IMR-90 (cell line): ENCODE measurements at regions not wholly inside any gene's neighbourhood (a gene's known extent, or its start where the extent isn't known, plus 50 kb on each side); places are given as distances from the start of the nearest gene placed in this dataset.

Experiments used
- ATAC-seq: fragments of 200-7000 bp; cut with Tn5 transposase; 2 replicates; pipeline ENCODE4 v1.9.1; 2020; ENCODE audit warnings: low read depth, mild to moderate bottlenecking, moderate library complexity
- BruUV-seq: library from RNA; stranded (reverse); fragments of 400-500 nt; replicated peaks from 2 replicates; lab custom pipeline; 2021; lab: Mats Ljungman, UMichigan
- CTCF ChIA-PET: fragments of 300-600 bp; formaldehyde crosslinking; extraction: SDS; loops from one replicate; lab custom pipeline; 2021; ENCODE audit warnings: antibody characterized with exemption; lab: Yijun Ruan, JAX
- POLR2A ChIA-PET: fragments of 300-600 bp; sonication (Branson Sonifier 250); formaldehyde crosslinking; loops from one replicate; lab custom pipeline; 2022; ENCODE audit warnings: antibody characterized with exemption; ENCODE audit not compliant: unreplicated experiment; lab: Charles Lee
- DNase-seq: peaks from one replicate; pipeline ENCODE4 v3.0.0; 2013
- H2AFZ ChIP-seq: replicated peaks from 2 replicates; pipeline ENCODE3; 2013; ENCODE audit warnings: low read length, mild to moderate bottlenecking; ENCODE audit not compliant: poor library complexity
- H2AK5ac ChIP-seq: 2 replicates; pipeline ENCODE4 v1.6.1; 2013; ENCODE audit warnings: low read depth, low read length, inconsistent platforms
- H2AK9ac ChIP-seq: replicated peaks from 2 replicates; pipeline ENCODE3; 2013; ENCODE audit warnings: mild to moderate bottlenecking, low read depth, low read length, moderate library complexity; ENCODE audit not compliant: poor library complexity
- H2BK120ac ChIP-seq: 2 replicates; pipeline ENCODE4 v1.6.1; 2013; ENCODE audit warnings: low read depth, low read length, inconsistent platforms
- H2BK15ac ChIP-seq: 3 replicates; pipeline ENCODE4 v1.6.1; 2013; ENCODE audit warnings: low read depth, low read length, inconsistent platforms
- H2BK20ac ChIP-seq: 2 replicates; pipeline ENCODE4 v1.6.1; 2013; ENCODE audit warnings: low read depth, mild to moderate bottlenecking, inconsistent platforms, low read length, moderate library complexity
- H2BK5ac ChIP-seq: 2 replicates; pipeline ENCODE4 v1.6.1; 2013; ENCODE audit warnings: mild to moderate bottlenecking, low read depth, low read length, inconsistent platforms; ENCODE audit not compliant: poor library complexity, severe bottlenecking
- H3K14ac ChIP-seq: replicated peaks from 2 replicates; pipeline ENCODE4 v1.6.1; 2013; ENCODE audit warnings: low read depth, low read length, inconsistent platforms
- H3K18ac ChIP-seq: 2 replicates; pipeline ENCODE4 v1.6.1; 2013; ENCODE audit warnings: low read depth, low read length, control low read depth
- H3K23ac ChIP-seq: 2 replicates; pipeline ENCODE4 v1.6.1; 2013; ENCODE audit warnings: low read depth, low read length, inconsistent platforms
- H3K27ac ChIP-seq: 2 replicates; pipeline ENCODE4 v1.5.1; 2013; ENCODE audit warnings: mild to moderate bottlenecking, control low read depth, low read length; ENCODE audit not compliant: insufficient read depth
- H3K27me3 ChIP-seq: 2 replicates; pipeline ENCODE4 v1.6.1; 2013; ENCODE audit warnings: low read length; ENCODE audit not compliant: control insufficient read depth, insufficient read depth
- H3K36me3 ChIP-seq: 2 replicates; pipeline ENCODE4 v1.6.1; 2013; ENCODE audit warnings: low read length, mixed read lengths; ENCODE audit not compliant: control insufficient read depth, insufficient read depth
- H3K4ac ChIP-seq: 2 replicates; pipeline ENCODE4 v1.6.1; 2013; ENCODE audit warnings: low read depth, low read length, inconsistent platforms
- H3K4me1 ChIP-seq: 2 replicates; pipeline ENCODE4 v1.6.1; 2013; ENCODE audit warnings: low read length, mixed read lengths; ENCODE audit not compliant: control insufficient read depth, insufficient read depth
- H3K4me2 ChIP-seq: 2 replicates; pipeline ENCODE4 v1.6.1; 2013; ENCODE audit warnings: low read depth, mild to moderate bottlenecking, control low read depth, low read length, moderate library complexity
- H3K4me3 ChIP-seq: 2 replicates; pipeline ENCODE4 v1.5.1; 2013; ENCODE audit warnings: low read depth, mild to moderate bottlenecking, control low read depth, low read length, moderate library complexity; ENCODE audit not compliant: insufficient read depth
- H3K56ac ChIP-seq: 2 replicates; pipeline ENCODE4 v1.6.1; 2013; ENCODE audit warnings: low read length, inconsistent platforms; ENCODE audit not compliant: insufficient read depth; ENCODE audit errors: extremely low read depth
- H3K79me1 ChIP-seq, 2 experiments: 2 replicates each; pipeline ENCODE4 v1.6.1; 2013; ENCODE audit warnings: low read length in 2 of 2, inconsistent platforms in 1 of 2, low read depth in 1 of 2
- H3K9ac ChIP-seq: 2 replicates; pipeline ENCODE4 v1.6.1; 2013; ENCODE audit warnings: low read depth, low read length, control low read depth
- H3K9me1 ChIP-seq: 2 replicates; pipeline ENCODE4 v1.6.1; 2013; ENCODE audit warnings: low read length, inconsistent platforms; ENCODE audit not compliant: insufficient read depth
- H3K9me3 ChIP-seq: 2 replicates; pipeline ENCODE4 v1.6.1; 2013; ENCODE audit warnings: low read length; ENCODE audit not compliant: control insufficient read depth, insufficient read depth
- H4K20me1 ChIP-seq: 2 replicates; pipeline ENCODE4 v1.6.1; 2013; ENCODE audit warnings: low read length, inconsistent platforms; ENCODE audit not compliant: insufficient read depth
- H4K5ac ChIP-seq: 2 replicates; pipeline ENCODE4 v1.6.1; 2013; ENCODE audit warnings: mild to moderate bottlenecking, low read depth, low read length, control low read depth
- H4K8ac ChIP-seq, 2 experiments: 2 replicates each; pipeline ENCODE4 v1.6.1; 2013; ENCODE audit warnings: low read depth in 2 of 2, low read length in 2 of 2, control low read depth in 1 of 2, inconsistent platforms in 1 of 2
- H4K91ac ChIP-seq: 2 replicates; pipeline ENCODE4 v1.6.1; 2013; ENCODE audit warnings: low read depth, low read length, inconsistent platforms; ENCODE audit not compliant: insufficient read depth
- BHLHE40 ChIP-seq: fragments of 150-350 bp; IDR thresholded peaks from 2 replicates; pipeline ENCODE4 v1.6.1; 2016; ENCODE audit warnings: mild to moderate bottlenecking, low read depth, low read length
- CEBPB ChIP-seq: IDR thresholded peaks from 2 replicates; pipeline ENCODE4 v1.6.1; 2012; ENCODE audit warnings: low read depth, low read length, improper control_type of control experiment
- CHD1 ChIP-seq: IDR thresholded peaks from 2 replicates; pipeline ENCODE4 v1.6.1; 2012; ENCODE audit warnings: low read depth, low read length, improper control_type of control experiment
- MAFK ChIP-seq: IDR thresholded peaks from 2 replicates; pipeline ENCODE4 v1.6.1; 2012; ENCODE audit warnings: low read depth, low read length, improper control_type of control experiment
- NFE2L2 ChIP-seq: fragments of 150-350 bp; IDR thresholded peaks from 2 replicates; pipeline ENCODE4 v1.6.1; 2016; ENCODE audit warnings: low read depth, mild to moderate bottlenecking, low read length
- RAD21 ChIP-seq: IDR thresholded peaks from 2 replicates; pipeline ENCODE4 v1.6.1; 2012; ENCODE audit warnings: low read length, improper control_type of control experiment
- SMC3 ChIP-seq: fragments of 150-350 bp; IDR thresholded peaks from 2 replicates; pipeline ENCODE4 v1.6.1; 2016; ENCODE audit warnings: low read depth, mild to moderate bottlenecking, antibody characterized with exemption, low read length, moderate library complexity
- WGBS, 2 experiments: methylation state at CpG; one replicate each; pipeline versions ENCODE4 v1.1.5 to v1.1.7; 2013; ENCODE audit warnings: missing lambda C conversion rate in 2 of 2; ENCODE audit not compliant: insufficient read length in 1 of 2; ENCODE audit errors: extremely low coverage in 2 of 2; 5-methylcytosine and 5-hydroxymethylcytosine counted together
- dilution Hi-C: fragments of 300-500 bp; cut with HindIII; formaldehyde crosslinking; loops from one replicate; pipeline ENCODE4 v1.14.3; 2018; ENCODE audit warnings: low sequenced_read_pairs; ENCODE audit not compliant: unreplicated experiment
- in situ Hi-C: fragments of 300-500 bp; cut with MboI; formaldehyde crosslinking; loops from 3 replicates; pipeline ENCODE4 v1.14.3; 2019; ENCODE audit warnings: low sequenced_read_pairs, inconsistent platforms, mixed read lengths
- intact Hi-C: fragments of 100-400 bp; cut with micrococcal nuclease; formaldehyde crosslinking; loops from 2 replicates; pipeline ENCODE4 v1.10.0; 2022
- TF ChIP-seq, protein P1 (sequence below): fragments of 150-350 bp; IDR thresholded peaks from 2 replicates; pipeline ENCODE4 v1.6.1; 2017; ENCODE audit warnings: mild to moderate bottlenecking, antibody characterized with exemption, low read length, low read depth
- TF ChIP-seq, protein P2 (sequence below): conservative IDR thresholded peaks from 2 replicates; pipeline ENCODE4 v1.5.1; 2012; ENCODE audit warnings: mild to moderate bottlenecking, low read depth, low read length, improper control_type of control experiment

DNA sequence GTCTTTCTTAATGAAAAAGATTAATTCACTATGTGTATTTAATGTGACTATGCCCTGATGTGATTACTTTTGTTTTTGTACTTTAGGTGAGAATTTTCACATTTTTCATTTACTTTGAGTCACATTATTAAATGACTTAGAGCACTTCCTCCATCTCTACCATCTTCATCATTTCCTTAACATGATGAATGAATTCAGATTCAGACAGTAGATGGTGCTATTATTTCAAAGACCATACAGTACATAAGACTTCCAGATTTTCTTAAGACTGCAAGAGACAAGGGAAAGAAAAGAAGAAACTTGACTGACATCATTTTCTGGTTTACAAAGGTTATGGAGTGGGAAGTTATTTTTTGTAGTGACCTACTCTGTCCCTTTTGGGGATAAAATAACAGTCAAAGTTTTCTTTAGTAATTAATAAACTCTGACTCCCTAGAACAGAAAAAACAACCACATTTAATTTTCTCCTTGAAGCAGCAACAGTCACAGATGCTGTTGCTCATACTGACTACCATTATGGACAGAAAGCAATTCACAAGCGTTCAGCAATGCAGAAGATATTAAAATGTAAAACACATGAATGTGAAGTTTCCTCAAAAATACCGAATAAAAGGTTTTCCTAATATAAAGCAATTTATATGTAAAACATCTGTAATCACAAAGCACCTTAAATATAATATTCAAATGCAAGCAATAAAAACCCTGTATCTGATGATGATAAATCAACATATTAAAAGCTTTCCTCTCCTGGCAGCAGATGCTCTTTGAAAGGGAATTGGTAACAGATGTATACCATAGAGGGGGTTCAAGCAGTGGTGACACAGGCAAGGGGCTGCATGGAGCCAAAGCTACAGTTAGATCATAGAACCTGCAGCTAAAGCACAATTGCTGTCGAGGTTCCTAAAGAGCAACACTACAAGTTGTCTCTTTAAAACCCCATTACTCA is 1010.9 kb upstream of the NXPH2 start:
- Histone ChIP-seq H3K18ac (no peak overlapping the region), H3K4me3 (no peak overlapping the region), H3K56ac (no peak overlapping the region), H3K23ac (no peak overlapping the region), H2BK120ac (no peak overlapping the region), H3K4ac (no peak overlapping the region), H3K36me3 (no peaks in the 10 kb centered on the region), H3K9me3 (peaks cover 7% of the 10 kb centered on the region), H3K79me1 (no peaks in the 10 kb centered on the region), H2BK5ac (no peak overlapping the region), H3K9ac (no peak overlapping the region), H3K9me1 (no peaks in the 10 kb centered on the region), H3K14ac (no peak overlapping the region), H4K91ac (no peak overlapping the region), H3K27ac (no peak overlapping the region), H2BK20ac (no peak overlapping the region), H3K4me2 (no peak overlapping the region), H2AK5ac (no peak overlapping the region), H4K20me1 (no peaks in the 10 kb centered on the region), H4K8ac (no peak overlapping the region), H2AK9ac (no peak overlapping the region), H3K4me1 (no peaks in the 10 kb centered on the region), H4K5ac (no peak overlapping the region), H2BK15ac (no peak overlapping the region), H3K27me3 (no peaks in the 10 kb centered on the region), H2AFZ (no peak overlapping the region)
- dilution Hi-C loops: no loop called here
- in situ Hi-C loops: no loop called here
- ChIA-PET POLR2A (no interaction called here), CTCF (interaction anchor here (0.7 kb wide), 1 partner anchor 27 kb away, joined by 3 read pairs; no protein-coding TSS in a partner anchor)
- no peak for ATAC-seq
- DNase-seq: no peak
- TF ChIP-seq RAD21: no peak
- no peak for TF ChIP-seq CEBPB
- TF ChIP-seq, protein P1, sequence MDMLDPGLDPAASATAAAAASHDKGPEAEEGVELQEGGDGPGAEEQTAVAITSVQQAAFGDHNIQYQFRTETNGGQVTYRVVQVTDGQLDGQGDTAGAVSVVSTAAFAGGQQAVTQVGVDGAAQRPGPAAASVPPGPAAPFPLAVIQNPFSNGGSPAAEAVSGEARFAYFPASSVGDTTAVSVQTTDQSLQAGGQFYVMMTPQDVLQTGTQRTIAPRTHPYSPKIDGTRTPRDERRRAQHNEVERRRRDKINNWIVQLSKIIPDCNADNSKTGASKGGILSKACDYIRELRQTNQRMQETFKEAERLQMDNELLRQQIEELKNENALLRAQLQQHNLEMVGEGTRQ: no peak
- TF ChIP-seq SMC3: no peak
- TF ChIP-seq CHD1: no peak
- TF ChIP-seq BHLHE40: no peak
- no peak for TF ChIP-seq MAFK
- TF ChIP-seq NFE2L2: no peak
- TF ChIP-seq, protein P2, sequence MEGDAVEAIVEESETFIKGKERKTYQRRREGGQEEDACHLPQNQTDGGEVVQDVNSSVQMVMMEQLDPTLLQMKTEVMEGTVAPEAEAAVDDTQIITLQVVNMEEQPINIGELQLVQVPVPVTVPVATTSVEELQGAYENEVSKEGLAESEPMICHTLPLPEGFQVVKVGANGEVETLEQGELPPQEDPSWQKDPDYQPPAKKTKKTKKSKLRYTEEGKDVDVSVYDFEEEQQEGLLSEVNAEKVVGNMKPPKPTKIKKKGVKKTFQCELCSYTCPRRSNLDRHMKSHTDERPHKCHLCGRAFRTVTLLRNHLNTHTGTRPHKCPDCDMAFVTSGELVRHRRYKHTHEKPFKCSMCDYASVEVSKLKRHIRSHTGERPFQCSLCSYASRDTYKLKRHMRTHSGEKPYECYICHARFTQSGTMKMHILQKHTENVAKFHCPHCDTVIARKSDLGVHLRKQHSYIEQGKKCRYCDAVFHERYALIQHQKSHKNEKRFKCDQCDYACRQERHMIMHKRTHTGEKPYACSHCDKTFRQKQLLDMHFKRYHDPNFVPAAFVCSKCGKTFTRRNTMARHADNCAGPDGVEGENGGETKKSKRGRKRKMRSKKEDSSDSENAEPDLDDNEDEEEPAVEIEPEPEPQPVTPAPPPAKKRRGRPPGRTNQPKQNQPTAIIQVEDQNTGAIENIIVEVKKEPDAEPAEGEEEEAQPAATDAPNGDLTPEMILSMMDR: 0 out of 2 replicates have a peak, but pooled peaks have one; percentile 8
- BruUV-seq: no TSS peak
- intact Hi-C loops: no loop called here
- WGBS, 2 experiments: no CpG with 5 or more reads among the region's 3 CpGs
